DND-41 (cell line): ENCODE measurements at regions not wholly inside any gene's neighbourhood (a gene's known extent, or its start where the extent isn't known, plus 50 kb on each side); places are given as distances from the start of the nearest gene placed in this dataset.

Experiments used
- CTCF ChIP-seq: IDR thresholded peaks from 2 replicates; pipeline ENCODE4 v1.5.1; 2012; ENCODE audit warnings: borderline replicate concordance, low read length, moderate library complexity, mild to moderate bottlenecking; ENCODE audit not compliant: poor library complexity, severe bottlenecking; ENCODE audit errors: extremely low read depth
- EZH2 ChIP-seq: IDR thresholded peaks from 3 replicates; pipeline ENCODE4 v1.6.1; 2012; ENCODE audit warnings: borderline replicate concordance, low read depth, mild to moderate bottlenecking, moderate library complexity, low read length, inconsistent platforms; ENCODE audit not compliant: severe bottlenecking

DNA sequence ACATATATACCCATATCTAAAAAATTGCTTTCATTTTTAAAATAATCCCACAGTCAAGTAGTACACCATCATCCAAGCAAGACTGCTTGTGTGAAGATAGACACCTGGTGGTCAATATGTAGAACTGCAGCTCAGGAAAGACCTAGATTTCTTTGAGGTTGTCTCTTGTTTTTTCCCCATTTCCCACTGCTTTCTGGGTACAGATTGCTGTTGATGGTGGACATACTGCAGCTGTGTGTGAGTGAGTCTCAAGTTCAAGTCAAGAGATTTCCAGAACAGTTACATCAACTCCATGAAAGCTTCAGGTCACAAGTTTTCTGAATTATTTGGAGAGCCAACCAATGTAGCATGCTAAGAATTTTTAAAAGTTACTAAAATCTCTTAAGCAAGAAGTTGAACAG, 306.4 kb downstream of the DUSP10 start:
- TF ChIP-seq CTCF (peak; percentile 93), EZH2 (no peak)
